IMR-90 (cell line): ENCODE measurements at regions not wholly inside any gene's neighbourhood (a gene's known extent, or its start where the extent isn't known, plus 50 kb on each side); places are given as distances from the start of the nearest gene placed in this dataset.

Experiments
- ATAC-seq: fragments of 200-7000 bp; cut with Tn5 transposase; 2 replicates; pipeline ENCODE4 v1.9.1; 2020; ENCODE audit warnings: low read depth, mild to moderate bottlenecking, moderate library complexity
- BruUV-seq: library from RNA; stranded (reverse); fragments of 400-500 nt; replicated peaks from 2 replicates; lab custom pipeline; 2021; lab: Mats Ljungman, UMichigan
- CTCF ChIA-PET: fragments of 300-600 bp; formaldehyde crosslinking; extraction: SDS; loops from one replicate; lab custom pipeline; 2021; ENCODE audit warnings: antibody characterized with exemption; lab: Yijun Ruan, JAX
- POLR2A ChIA-PET: fragments of 300-600 bp; sonication (Branson Sonifier 250); formaldehyde crosslinking; loops from one replicate; lab custom pipeline; 2022; ENCODE audit warnings: antibody characterized with exemption; ENCODE audit not compliant: unreplicated experiment; lab: Charles Lee
- DNase-seq: peaks from one replicate; pipeline ENCODE4 v3.0.0; 2013
- H2AFZ ChIP-seq: replicated peaks from 2 replicates; pipeline ENCODE3; 2013; ENCODE audit warnings: low read length, mild to moderate bottlenecking; ENCODE audit not compliant: poor library complexity
- H2AK5ac ChIP-seq: 2 replicates; pipeline ENCODE4 v1.6.1; 2013; ENCODE audit warnings: low read depth, low read length, inconsistent platforms
- H2AK9ac ChIP-seq: replicated peaks from 2 replicates; pipeline ENCODE3; 2013; ENCODE audit warnings: mild to moderate bottlenecking, low read depth, low read length, moderate library complexity; ENCODE audit not compliant: poor library complexity
- H2BK120ac ChIP-seq: 2 replicates; pipeline ENCODE4 v1.6.1; 2013; ENCODE audit warnings: low read depth, low read length, inconsistent platforms
- H2BK15ac ChIP-seq: 3 replicates; pipeline ENCODE4 v1.6.1; 2013; ENCODE audit warnings: low read depth, low read length, inconsistent platforms
- H2BK20ac ChIP-seq: 2 replicates; pipeline ENCODE4 v1.6.1; 2013; ENCODE audit warnings: low read depth, mild to moderate bottlenecking, inconsistent platforms, low read length, moderate library complexity
- H2BK5ac ChIP-seq: 2 replicates; pipeline ENCODE4 v1.6.1; 2013; ENCODE audit warnings: mild to moderate bottlenecking, low read depth, low read length, inconsistent platforms; ENCODE audit not compliant: poor library complexity, severe bottlenecking
- H3K14ac ChIP-seq: replicated peaks from 2 replicates; pipeline ENCODE4 v1.6.1; 2013; ENCODE audit warnings: low read depth, low read length, inconsistent platforms
- H3K18ac ChIP-seq: 2 replicates; pipeline ENCODE4 v1.6.1; 2013; ENCODE audit warnings: low read depth, low read length, control low read depth
- H3K23ac ChIP-seq: 2 replicates; pipeline ENCODE4 v1.6.1; 2013; ENCODE audit warnings: low read depth, low read length, inconsistent platforms
- H3K27ac ChIP-seq: 2 replicates; pipeline ENCODE4 v1.5.1; 2013; ENCODE audit warnings: mild to moderate bottlenecking, control low read depth, low read length; ENCODE audit not compliant: insufficient read depth
- H3K27me3 ChIP-seq: 2 replicates; pipeline ENCODE4 v1.6.1; 2013; ENCODE audit warnings: low read length; ENCODE audit not compliant: control insufficient read depth, insufficient read depth
- H3K36me3 ChIP-seq: 2 replicates; pipeline ENCODE4 v1.6.1; 2013; ENCODE audit warnings: low read length, mixed read lengths; ENCODE audit not compliant: control insufficient read depth, insufficient read depth
- H3K4ac ChIP-seq: 2 replicates; pipeline ENCODE4 v1.6.1; 2013; ENCODE audit warnings: low read depth, low read length, inconsistent platforms
- H3K4me1 ChIP-seq: 2 replicates; pipeline ENCODE4 v1.6.1; 2013; ENCODE audit warnings: low read length, mixed read lengths; ENCODE audit not compliant: control insufficient read depth, insufficient read depth
- H3K4me2 ChIP-seq: 2 replicates; pipeline ENCODE4 v1.6.1; 2013; ENCODE audit warnings: low read depth, mild to moderate bottlenecking, control low read depth, low read length, moderate library complexity
- H3K4me3 ChIP-seq: 2 replicates; pipeline ENCODE4 v1.5.1; 2013; ENCODE audit warnings: low read depth, mild to moderate bottlenecking, control low read depth, low read length, moderate library complexity; ENCODE audit not compliant: insufficient read depth
- H3K56ac ChIP-seq: 2 replicates; pipeline ENCODE4 v1.6.1; 2013; ENCODE audit warnings: low read length, inconsistent platforms; ENCODE audit not compliant: insufficient read depth; ENCODE audit errors: extremely low read depth
- H3K79me1 ChIP-seq, 2 experiments: 2 replicates each; pipeline ENCODE4 v1.6.1; 2013; ENCODE audit warnings: low read length in 2 of 2, inconsistent platforms in 1 of 2, low read depth in 1 of 2
- H3K9ac ChIP-seq: 2 replicates; pipeline ENCODE4 v1.6.1; 2013; ENCODE audit warnings: low read depth, low read length, control low read depth
- H3K9me1 ChIP-seq: 2 replicates; pipeline ENCODE4 v1.6.1; 2013; ENCODE audit warnings: low read length, inconsistent platforms; ENCODE audit not compliant: insufficient read depth
- H3K9me3 ChIP-seq: 2 replicates; pipeline ENCODE4 v1.6.1; 2013; ENCODE audit warnings: low read length; ENCODE audit not compliant: control insufficient read depth, insufficient read depth
- H4K20me1 ChIP-seq: 2 replicates; pipeline ENCODE4 v1.6.1; 2013; ENCODE audit warnings: low read length, inconsistent platforms; ENCODE audit not compliant: insufficient read depth
- H4K5ac ChIP-seq: 2 replicates; pipeline ENCODE4 v1.6.1; 2013; ENCODE audit warnings: mild to moderate bottlenecking, low read depth, low read length, control low read depth
- H4K8ac ChIP-seq, 2 experiments: 2 replicates each; pipeline ENCODE4 v1.6.1; 2013; ENCODE audit warnings: low read depth in 2 of 2, low read length in 2 of 2, control low read depth in 1 of 2, inconsistent platforms in 1 of 2
- H4K91ac ChIP-seq: 2 replicates; pipeline ENCODE4 v1.6.1; 2013; ENCODE audit warnings: low read depth, low read length, inconsistent platforms; ENCODE audit not compliant: insufficient read depth
- BHLHE40 ChIP-seq: fragments of 150-350 bp; IDR thresholded peaks from 2 replicates; pipeline ENCODE4 v1.6.1; 2016; ENCODE audit warnings: mild to moderate bottlenecking, low read depth, low read length
- CEBPB ChIP-seq: IDR thresholded peaks from 2 replicates; pipeline ENCODE4 v1.6.1; 2012; ENCODE audit warnings: low read depth, low read length, improper control_type of control experiment
- CHD1 ChIP-seq: IDR thresholded peaks from 2 replicates; pipeline ENCODE4 v1.6.1; 2012; ENCODE audit warnings: low read depth, low read length, improper control_type of control experiment
- FOS ChIP-seq: fragments of 150-350 bp; IDR thresholded peaks from 2 replicates; pipeline ENCODE4 v1.6.1; 2016; ENCODE audit warnings: low read depth, low read length
- MAFK ChIP-seq: IDR thresholded peaks from 2 replicates; pipeline ENCODE4 v1.6.1; 2012; ENCODE audit warnings: low read depth, low read length, improper control_type of control experiment
- MAZ ChIP-seq: IDR thresholded peaks from 2 replicates; pipeline ENCODE4 v1.6.1; 2012; ENCODE audit warnings: low read depth, mild to moderate bottlenecking, low read length, improper control_type of control experiment, moderate library complexity, borderline replicate concordance
- NFE2L2 ChIP-seq: fragments of 150-350 bp; IDR thresholded peaks from 2 replicates; pipeline ENCODE4 v1.6.1; 2016; ENCODE audit warnings: low read depth, mild to moderate bottlenecking, low read length
- POLR2A ChIP-seq: IDR thresholded peaks from 2 replicates; pipeline ENCODE4 v1.6.1; 2012; ENCODE audit warnings: mild to moderate bottlenecking, low read depth, low read length
- RAD21 ChIP-seq: IDR thresholded peaks from 2 replicates; pipeline ENCODE4 v1.6.1; 2012; ENCODE audit warnings: low read length, improper control_type of control experiment
- RFX5 ChIP-seq: IDR thresholded peaks from 2 replicates; pipeline ENCODE4 v1.8.0; 2012; ENCODE audit warnings: low read depth, mild to moderate bottlenecking, low read length, moderate library complexity
- SMC3 ChIP-seq: fragments of 150-350 bp; IDR thresholded peaks from 2 replicates; pipeline ENCODE4 v1.6.1; 2016; ENCODE audit warnings: low read depth, mild to moderate bottlenecking, antibody characterized with exemption, low read length, moderate library complexity
- dilution Hi-C: fragments of 300-500 bp; cut with HindIII; formaldehyde crosslinking; loops from one replicate; pipeline ENCODE4 v1.14.3; 2018; ENCODE audit warnings: low sequenced_read_pairs; ENCODE audit not compliant: unreplicated experiment
- in situ Hi-C: fragments of 300-500 bp; cut with MboI; formaldehyde crosslinking; loops from 3 replicates; pipeline ENCODE4 v1.14.3; 2019; ENCODE audit warnings: low sequenced_read_pairs, inconsistent platforms, mixed read lengths
- intact Hi-C: fragments of 100-400 bp; cut with micrococcal nuclease; formaldehyde crosslinking; loops from 2 replicates; pipeline ENCODE4 v1.10.0; 2022
- TF ChIP-seq, protein P1 (sequence below): fragments of 150-350 bp; IDR thresholded peaks from 2 replicates; pipeline ENCODE4 v1.6.1; 2017; ENCODE audit warnings: mild to moderate bottlenecking, antibody characterized with exemption, low read length, low read depth
- TF ChIP-seq, protein P2 (sequence below): conservative IDR thresholded peaks from 2 replicates; pipeline ENCODE4 v1.5.1; 2012; ENCODE audit warnings: mild to moderate bottlenecking, low read depth, low read length, improper control_type of control experiment
- TF ChIP-seq, protein P3 (sequence below): fragments of 150-350 bp; IDR thresholded peaks from 2 replicates; pipeline ENCODE4 v1.6.1; 2016; ENCODE audit warnings: low read depth, mild to moderate bottlenecking, low read length, moderate library complexity, borderline replicate concordance

DNA sequence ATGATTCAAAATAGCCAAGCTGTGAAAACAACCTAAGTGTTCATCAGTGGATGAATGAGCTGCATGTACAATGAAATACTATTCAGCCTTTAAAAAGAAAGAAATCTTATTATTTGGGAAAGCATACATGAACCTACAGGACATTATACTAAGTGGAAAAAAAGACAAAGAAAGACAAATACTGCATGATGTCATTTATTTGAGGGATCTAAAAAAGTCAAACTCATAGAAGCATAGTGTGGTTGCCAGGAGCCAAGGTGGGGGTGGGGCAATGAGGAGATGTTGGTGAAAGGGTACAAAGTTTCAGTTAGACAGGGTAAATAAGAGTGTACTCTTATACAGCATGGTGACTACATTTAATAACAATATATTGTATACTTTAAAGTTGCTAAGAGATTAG is 261.5 kb downstream of the PARP8 start:
- no peak overlapping the region for H3K4ac ChIP-seq
- H4K91ac ChIP-seq = no peak overlapping the region
- H3K27me3 ChIP-seq = no peaks in the 10 kb centered on the region
- H3K4me3 ChIP-seq = no peak overlapping the region
- H3K36me3 ChIP-seq = no peaks in the 10 kb centered on the region
- no peak overlapping the region for H2AK5ac ChIP-seq
- no peak overlapping the region for H3K27ac ChIP-seq
- intact Hi-C loops = no loop called here
- no peak overlapping the region for H2AK9ac ChIP-seq
- no peak for ATAC-seq
- no peak overlapping the region for H3K9ac ChIP-seq
- no peak overlapping the region for H4K5ac ChIP-seq
- H2AFZ ChIP-seq = no peak overlapping the region
- H2BK120ac ChIP-seq = no peak overlapping the region
- POLR2A ChIA-PET = no interaction called here
- no peak overlapping the region for H4K8ac ChIP-seq
- in situ Hi-C loops = no loop called here
- H3K18ac ChIP-seq = no peak overlapping the region
- H3K4me2 ChIP-seq = no peak overlapping the region
- H3K14ac ChIP-seq = no peak overlapping the region
- dilution Hi-C loops = no loop called here
- no peak overlapping the region for H2BK5ac ChIP-seq
- no peak overlapping the region for H3K56ac ChIP-seq
- H4K20me1 ChIP-seq = no peaks in the 10 kb centered on the region
- no peaks in the 10 kb centered on the region for H3K4me1 ChIP-seq
- H3K9me3 ChIP-seq = no peaks in the 10 kb centered on the region
- TF ChIP-seq MAFK = no peak
- no peak for TF ChIP-seq SMC3
- no peak for TF ChIP-seq POLR2A
- TF ChIP-seq BHLHE40 = no peak
- TF ChIP-seq, protein P1, sequence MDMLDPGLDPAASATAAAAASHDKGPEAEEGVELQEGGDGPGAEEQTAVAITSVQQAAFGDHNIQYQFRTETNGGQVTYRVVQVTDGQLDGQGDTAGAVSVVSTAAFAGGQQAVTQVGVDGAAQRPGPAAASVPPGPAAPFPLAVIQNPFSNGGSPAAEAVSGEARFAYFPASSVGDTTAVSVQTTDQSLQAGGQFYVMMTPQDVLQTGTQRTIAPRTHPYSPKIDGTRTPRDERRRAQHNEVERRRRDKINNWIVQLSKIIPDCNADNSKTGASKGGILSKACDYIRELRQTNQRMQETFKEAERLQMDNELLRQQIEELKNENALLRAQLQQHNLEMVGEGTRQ = no peak
- TF ChIP-seq FOS = no peak
- TF ChIP-seq CEBPB = no peak
- TF ChIP-seq, protein P2, sequence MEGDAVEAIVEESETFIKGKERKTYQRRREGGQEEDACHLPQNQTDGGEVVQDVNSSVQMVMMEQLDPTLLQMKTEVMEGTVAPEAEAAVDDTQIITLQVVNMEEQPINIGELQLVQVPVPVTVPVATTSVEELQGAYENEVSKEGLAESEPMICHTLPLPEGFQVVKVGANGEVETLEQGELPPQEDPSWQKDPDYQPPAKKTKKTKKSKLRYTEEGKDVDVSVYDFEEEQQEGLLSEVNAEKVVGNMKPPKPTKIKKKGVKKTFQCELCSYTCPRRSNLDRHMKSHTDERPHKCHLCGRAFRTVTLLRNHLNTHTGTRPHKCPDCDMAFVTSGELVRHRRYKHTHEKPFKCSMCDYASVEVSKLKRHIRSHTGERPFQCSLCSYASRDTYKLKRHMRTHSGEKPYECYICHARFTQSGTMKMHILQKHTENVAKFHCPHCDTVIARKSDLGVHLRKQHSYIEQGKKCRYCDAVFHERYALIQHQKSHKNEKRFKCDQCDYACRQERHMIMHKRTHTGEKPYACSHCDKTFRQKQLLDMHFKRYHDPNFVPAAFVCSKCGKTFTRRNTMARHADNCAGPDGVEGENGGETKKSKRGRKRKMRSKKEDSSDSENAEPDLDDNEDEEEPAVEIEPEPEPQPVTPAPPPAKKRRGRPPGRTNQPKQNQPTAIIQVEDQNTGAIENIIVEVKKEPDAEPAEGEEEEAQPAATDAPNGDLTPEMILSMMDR = no peak
- no peak for TF ChIP-seq RAD21
- TF ChIP-seq MAZ = no peak
- TF ChIP-seq, protein P3, sequence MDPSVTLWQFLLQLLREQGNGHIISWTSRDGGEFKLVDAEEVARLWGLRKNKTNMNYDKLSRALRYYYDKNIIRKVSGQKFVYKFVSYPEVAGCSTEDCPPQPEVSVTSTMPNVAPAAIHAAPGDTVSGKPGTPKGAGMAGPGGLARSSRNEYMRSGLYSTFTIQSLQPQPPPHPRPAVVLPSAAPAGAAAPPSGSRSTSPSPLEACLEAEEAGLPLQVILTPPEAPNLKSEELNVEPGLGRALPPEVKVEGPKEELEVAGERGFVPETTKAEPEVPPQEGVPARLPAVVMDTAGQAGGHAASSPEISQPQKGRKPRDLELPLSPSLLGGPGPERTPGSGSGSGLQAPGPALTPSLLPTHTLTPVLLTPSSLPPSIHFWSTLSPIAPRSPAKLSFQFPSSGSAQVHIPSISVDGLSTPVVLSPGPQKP = no peak
- TF ChIP-seq RFX5 = no peak
- TF ChIP-seq CHD1 = no peak
- no peak for TF ChIP-seq NFE2L2
- DNase-seq = no peak
- no TSS peak for BruUV-seq
- H2BK20ac ChIP-seq = no peak overlapping the region
- CTCF ChIA-PET = no interaction called here
- no peak overlapping the region for H3K23ac ChIP-seq
- H2BK15ac ChIP-seq = no peak overlapping the region
- no peaks in the 10 kb centered on the region for H3K9me1 ChIP-seq
- H3K79me1 ChIP-seq = no peaks in the 10 kb centered on the region
